Fibroblast of skin of right biceps (primary cell): ENCODE measurements at regions not wholly inside any gene's neighbourhood (a gene's known extent, or its start where the extent isn't known, plus 50 kb on each side); places are given as distances from the start of the nearest gene placed in this dataset.
"Not testable (repeated sequence)": the region's sequence is repeated elsewhere in the genome, so short reads cannot be mapped to it uniquely, and the experiment has no call there.

Source experiments
- DNase-seq: peaks from one replicate; pipeline ENCODE4 v3.0.0-alpha.2; 2013

DNA sequence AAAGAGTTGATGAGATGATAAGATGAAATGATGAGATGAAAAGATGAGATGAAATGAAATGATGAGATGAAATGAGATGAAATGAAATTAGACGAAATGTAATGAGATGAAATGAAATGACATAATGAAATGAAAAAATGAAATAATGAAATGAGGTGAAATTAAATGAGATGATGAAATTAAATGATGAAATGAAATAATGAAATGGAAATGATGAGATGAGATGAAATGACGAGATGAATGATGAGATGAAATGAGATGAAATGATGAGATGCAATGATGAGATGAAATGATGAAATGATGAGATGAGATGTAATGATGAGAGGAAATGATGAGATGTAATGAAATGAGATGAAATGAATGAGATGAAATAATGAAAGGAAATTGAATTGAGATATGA, 339.3 kb upstream of the PLGLB1 start:
- DNase-seq, result not testable (repeated sequence)

- DNase-seq, result not testable (repeated sequence)
These were observed 340.2 kb upstream of the PLGLB1 start for GRCh38 chr2:87361805-87362204.

GRCh38 chr2:87364379-87364778, 342.7 kb upstream of the PLGLB1 start:
- not testable (repeated sequence) for DNase-seq

GRCh38 chr2:87365038-87365437, 343.4 kb upstream of the PLGLB1 start:
- DNase-seq, result not testable (repeated sequence)

- DNase-seq, result not testable (repeated sequence)
These were observed 361.8 kb upstream of the PLGLB2 start for GRCh38 chr2:87386063-87386560.

- DNase-seq, result not testable (repeated sequence)
These were observed 352.1 kb upstream of the PLGLB2 start for GRCh38 chr2:87395784-87396183.

DNA sequence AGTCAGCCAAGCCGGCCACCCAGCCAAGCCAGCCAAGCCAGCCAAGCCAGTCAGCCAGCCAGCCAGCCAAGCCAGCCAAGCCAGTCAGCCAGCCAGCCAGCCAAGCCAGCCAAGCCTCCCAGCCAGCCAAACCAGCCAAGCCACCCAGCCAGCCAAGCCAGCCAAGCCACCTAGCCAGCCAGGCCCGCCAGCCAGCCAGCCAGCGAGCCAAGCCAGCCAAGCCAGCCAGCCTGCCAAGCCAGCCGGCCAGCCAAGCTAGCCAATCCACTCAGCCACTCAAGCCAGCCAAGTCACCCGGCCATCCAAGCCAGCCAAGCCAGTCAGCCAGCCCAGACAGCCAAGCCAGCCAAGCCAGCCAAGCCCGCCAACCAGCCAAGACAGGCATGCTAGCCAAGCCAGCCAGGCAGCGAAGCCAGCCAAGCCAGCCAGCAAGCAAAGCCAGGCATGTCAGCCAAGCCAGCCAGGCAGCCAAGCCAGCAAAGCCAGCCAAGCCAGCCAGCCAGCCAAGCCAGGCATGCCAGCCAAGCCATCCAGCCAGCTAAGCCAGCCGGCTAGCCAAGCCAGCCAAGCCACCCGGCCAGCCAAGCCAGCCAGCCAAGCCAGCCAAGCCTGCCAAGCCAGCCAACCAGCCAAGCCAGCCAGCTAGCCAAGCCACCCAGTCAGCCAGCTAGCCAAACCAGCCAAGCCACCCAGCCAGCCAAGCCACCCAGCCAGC, 351.2 kb upstream of the PLGLB2 start:
- not testable (repeated sequence) for DNase-seq

DNA sequence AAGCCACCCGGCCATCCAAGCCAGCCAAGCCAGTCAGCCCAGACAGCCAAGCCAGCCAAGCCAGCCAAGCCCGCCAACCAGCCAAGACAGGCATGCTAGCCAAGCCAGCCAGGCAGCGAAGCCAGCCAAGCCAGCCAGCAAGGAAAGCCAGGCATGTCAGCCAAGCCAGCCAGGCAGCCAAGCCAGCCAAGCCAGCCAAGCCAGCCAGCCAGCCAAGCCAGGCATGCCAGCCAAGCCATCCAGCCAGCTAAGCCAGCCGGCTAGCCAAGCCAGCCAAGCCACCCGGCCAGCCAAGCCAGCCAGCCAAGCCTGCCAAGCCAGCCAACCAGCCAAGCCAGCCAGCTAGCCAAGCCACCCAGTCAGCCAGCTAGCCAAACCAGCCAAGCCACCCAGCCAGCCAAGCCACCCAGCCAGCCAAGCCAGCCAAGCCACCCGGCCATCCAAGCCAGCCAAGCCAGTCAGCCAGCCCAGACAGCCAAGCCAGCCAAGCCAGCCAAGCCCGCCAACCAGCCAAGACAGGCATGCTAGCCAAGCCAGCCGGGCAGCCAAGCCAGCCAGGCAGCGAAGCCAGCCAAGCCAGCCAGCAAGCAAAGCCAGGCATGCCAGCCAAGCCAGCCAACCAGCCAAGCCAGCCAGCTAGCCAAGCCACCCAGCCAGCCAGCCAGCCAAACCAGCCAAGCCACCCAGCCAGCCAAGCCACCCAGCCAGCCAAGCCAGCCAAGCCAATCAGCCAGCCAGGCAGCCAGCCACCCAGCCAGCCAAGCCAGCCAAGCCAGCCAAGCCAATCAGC, 350.4 kb upstream of the PLGLB2 start:
- DNase-seq, result not testable (repeated sequence)

GRCh38 chr2:87398567-87399305, 349.2 kb upstream of the PLGLB2 start:
- not testable (repeated sequence) for DNase-seq

GRCh38 chr2:87401726-87402345, 346.1 kb upstream of the PLGLB2 start:
- DNase-seq, result no peak

GRCh38 chr2:87403893-87404175, 344.1 kb upstream of the PLGLB2 start:
- DNase-seq, result no peak

GRCh38 chr2:87404411-87405255, 343.3 kb upstream of the PLGLB2 start:
- DNase-seq, result not testable (repeated sequence)

DNA sequence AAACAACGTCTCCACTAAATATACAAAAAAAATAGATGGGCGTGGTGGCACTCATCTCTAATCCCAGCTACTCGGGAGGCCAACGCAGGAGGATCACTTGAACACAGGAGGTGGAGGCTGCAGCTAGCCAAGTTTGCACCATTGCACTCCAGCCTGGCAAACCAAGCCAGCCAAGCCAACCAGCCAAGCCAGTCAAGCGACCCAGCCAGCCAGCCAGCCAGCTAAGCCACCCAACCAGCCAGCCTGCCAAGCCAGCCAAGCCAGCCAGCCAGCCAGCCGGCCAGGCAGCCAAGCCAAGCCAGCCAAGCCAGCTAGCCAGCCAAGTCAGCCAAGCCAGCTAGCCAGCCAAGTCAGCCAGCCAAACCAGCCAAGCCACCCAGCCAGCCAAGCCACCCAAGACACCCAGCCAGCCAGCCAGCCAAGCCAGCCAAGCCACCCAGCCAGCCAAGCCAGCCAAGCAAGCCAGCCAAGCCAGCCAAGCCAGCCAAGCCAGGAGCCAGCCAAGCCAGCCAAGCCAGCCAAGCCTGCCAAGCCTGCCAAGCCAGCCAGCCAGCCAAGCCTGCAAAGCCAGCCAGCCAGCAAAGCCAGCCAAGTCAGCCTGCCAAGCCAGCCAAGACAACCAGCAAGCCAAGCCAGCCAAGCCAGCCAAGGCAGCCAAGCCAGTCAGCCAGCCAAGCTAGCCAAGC, 342.2 kb upstream of the PLGLB2 start:
- not testable (repeated sequence) for DNase-seq

GRCh38 chr2:87406406-87407175, 341.3 kb upstream of the PLGLB2 start:
- DNase-seq, result not testable (repeated sequence)

DNA sequence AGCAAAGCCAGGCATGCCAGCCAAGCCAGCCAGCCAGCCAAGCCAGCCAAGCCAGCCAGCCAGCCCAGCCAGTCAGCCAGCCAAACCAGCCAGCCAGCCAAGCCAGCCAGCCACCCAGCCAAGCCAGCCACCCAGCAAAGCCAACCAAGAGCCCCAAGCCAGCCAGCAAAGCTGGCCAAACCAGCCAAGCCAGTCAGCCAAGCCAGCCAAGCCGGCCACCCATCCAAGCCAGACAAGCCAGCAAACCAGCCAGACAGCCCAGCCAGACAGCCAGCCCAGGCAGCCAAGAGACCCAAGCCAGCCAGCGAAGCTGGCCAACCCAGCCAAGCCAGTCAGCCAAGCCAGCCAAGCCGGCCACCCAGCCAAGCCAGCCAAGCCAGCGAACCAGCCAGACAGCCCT, 338.3 kb upstream of the PLGLB2 start:
- DNase-seq, result not testable (repeated sequence)

DNA sequence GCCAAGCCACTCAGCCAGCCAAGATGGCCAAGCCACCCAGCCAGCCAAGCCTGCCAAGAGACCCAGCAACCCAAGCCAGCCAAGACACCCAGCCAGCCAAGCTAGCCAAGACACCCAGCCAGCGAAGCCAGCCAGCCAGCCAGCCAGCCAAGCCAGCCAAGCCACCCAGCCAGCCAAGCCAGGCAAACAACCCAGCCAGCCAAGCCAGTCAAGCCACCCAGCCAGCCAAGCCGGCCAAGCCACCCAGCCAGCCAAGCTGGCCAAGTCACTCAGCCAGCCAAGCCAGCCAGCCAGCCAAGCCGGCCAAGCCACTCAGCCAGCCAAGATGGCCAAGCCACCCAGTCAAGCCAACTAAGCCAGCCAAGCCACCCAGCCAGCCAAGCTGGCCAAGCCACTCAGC, 337.5 kb upstream of the PLGLB2 start:
- DNase-seq, result not testable (repeated sequence)

GRCh38 chr2:87412036-87412820, 335.7 kb upstream of the PLGLB2 start:
- not testable (repeated sequence) for DNase-seq

DNA sequence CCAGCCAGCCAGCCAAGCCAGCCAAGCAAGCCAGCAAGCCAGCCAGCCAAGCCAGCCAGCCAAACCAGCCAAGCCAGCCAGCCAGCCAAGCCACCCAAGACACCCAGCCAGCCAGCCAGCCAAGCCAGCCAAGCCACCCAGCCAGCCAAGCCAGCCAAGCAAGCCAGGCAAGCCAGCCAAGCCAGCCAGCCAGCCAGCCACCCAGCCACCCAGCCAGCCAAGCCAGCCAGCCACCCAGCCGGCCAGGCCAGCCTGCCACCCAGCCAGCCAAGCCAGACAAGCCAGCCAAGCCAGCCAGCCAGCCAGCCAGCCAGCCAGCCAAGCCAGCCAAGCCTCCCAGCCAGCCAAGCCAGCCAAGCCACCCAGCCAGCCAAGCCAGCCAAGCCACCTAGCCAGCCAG, 333.6 kb upstream of the PLGLB2 start:
- DNase-seq, result not testable (repeated sequence)

DNA sequence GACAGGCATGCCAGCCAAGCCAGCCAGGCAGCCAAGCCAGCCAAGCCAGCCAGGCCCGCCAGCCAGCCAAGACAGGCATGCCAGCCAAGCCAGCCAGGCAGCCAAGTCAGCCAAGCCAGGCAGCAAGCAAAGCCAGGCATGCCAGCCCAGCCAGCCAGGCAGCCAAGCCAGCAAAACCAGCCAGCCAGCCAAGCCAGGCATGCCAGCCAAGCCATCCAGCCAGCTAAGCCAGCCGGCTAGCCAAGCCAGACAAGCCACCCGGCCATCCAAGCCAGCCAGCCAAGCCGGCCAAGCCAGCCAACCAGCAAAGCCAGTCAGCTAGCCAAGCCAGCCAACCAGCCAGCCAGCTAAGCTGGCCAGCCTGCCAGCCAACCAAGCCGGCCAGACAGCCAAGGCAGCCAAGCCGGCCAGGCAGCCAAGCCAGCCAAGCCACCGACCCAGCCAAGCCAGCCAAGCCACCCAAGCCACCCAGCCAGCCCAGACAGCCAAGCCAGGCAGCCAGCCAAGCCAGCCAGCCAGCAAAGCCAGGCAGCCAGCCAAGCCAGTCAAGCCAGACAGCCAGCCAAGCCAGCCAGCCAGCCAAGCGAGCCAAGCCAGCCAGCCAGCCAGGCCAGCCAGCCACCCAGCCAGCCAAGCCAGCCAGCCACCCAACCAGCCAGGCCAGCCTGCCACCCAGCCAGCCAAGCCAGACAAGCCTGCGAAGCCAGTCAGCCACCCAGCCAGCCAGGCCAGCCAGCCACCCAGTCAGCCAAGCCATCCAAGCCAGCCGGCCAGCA, 332.9 kb upstream of the PLGLB2 start:
- not testable (repeated sequence) for DNase-seq
